Coronary artery (tissue), 2 donors: ENCODE measurements at regions not wholly inside any gene's neighbourhood (a gene's known extent, or its start where the extent isn't known, plus 50 kb on each side); places are given as distances from the start of the nearest gene placed in this dataset.
"Not testable (repeated sequence)": the region's sequence is repeated elsewhere in the genome, so short reads cannot be mapped to it uniquely, and the experiment has no call there.

Source experiments
- DNase-seq: peaks from one replicate; pipeline ENCODE4 v3.0.0-alpha.2; 2017; ENCODE audit warnings: low spot score
- H3K27ac ChIP-seq, 2 donors: fragments of 200-600 bp; sonication (generic); one replicate each; pipeline ENCODE4 v1.5.1; 2016 to 2019
- H3K4me3 ChIP-seq: fragments of 200-600 bp; sonication (generic); 2 replicates; pipeline ENCODE4 v1.5.1; 2016; ENCODE audit warnings: mild to moderate bottlenecking, moderate library complexity
- TF ChIP-seq, protein P1 (sequence below): fragments of 200-600 bp; sonication (generic); IDR thresholded peaks from one replicate; pipeline ENCODE4 v1.5.1; 2019; ENCODE audit warnings: antibody characterized with exemption

- Histone ChIP-seq H3K27ac (no peak overlapping the region), H3K4me3 (no peak overlapping the region)
- TF ChIP-seq, protein P1, sequence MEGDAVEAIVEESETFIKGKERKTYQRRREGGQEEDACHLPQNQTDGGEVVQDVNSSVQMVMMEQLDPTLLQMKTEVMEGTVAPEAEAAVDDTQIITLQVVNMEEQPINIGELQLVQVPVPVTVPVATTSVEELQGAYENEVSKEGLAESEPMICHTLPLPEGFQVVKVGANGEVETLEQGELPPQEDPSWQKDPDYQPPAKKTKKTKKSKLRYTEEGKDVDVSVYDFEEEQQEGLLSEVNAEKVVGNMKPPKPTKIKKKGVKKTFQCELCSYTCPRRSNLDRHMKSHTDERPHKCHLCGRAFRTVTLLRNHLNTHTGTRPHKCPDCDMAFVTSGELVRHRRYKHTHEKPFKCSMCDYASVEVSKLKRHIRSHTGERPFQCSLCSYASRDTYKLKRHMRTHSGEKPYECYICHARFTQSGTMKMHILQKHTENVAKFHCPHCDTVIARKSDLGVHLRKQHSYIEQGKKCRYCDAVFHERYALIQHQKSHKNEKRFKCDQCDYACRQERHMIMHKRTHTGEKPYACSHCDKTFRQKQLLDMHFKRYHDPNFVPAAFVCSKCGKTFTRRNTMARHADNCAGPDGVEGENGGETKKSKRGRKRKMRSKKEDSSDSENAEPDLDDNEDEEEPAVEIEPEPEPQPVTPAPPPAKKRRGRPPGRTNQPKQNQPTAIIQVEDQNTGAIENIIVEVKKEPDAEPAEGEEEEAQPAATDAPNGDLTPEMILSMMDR: no peak
- no peak for DNase-seq
Measured at GRCh38 chr7:68613897-68614296, 984.4 kb upstream of the AUTS2 start.

- H3K4me3 ChIP-seq: no peak overlapping the region
- H3K27ac ChIP-seq: no peak overlapping the region
- TF ChIP-seq, protein P1: no peak
- DNase-seq: no peak
Measured at GRCh38 chr7:68619526-68619925, 978.7 kb upstream of the AUTS2 start.

DNA sequence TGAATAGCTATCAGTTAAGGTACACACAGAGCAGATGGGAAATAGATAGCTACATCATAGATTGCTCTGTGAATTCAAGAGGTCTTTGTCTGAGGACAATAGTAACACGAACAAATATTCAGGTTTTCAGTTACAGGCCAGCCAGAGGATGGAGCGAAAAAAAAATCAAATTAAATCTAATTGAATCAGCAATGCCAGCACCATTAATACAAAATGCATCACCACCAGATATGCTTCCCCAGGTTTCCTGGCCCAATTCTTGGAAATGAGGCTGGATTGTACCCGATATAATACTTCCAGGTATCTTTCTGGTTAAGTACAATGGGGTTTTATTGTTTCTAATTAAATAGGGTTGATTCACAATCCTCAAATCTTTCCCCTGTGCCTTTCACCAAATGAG lies 975.8 kb upstream of the AUTS2 start:
- Histone ChIP-seq H3K27ac (no peak overlapping the region), H3K4me3 (no peak overlapping the region)
- TF ChIP-seq, protein P1: no peak
- no peak for DNase-seq

DNA sequence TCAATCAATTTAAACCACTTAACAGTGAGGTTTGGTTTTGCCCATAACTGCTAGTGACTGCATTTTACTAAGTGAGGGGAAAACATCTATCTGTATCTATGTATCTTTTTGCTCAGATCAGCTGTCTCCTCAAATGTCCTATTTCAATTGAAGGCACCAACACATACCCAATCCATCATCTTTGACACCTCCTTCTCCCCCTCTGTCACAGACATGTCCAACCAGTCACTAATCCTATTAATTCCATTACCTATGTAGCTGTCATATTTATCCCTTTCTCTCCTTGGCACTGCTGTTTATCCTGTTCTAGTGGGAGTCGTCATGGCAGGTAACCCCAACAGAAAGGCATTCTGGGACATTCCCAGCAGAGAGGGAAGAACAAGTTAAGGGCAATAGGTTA lies 975.2 kb upstream of the AUTS2 start:
- Histone ChIP-seq H3K4me3 (no peak overlapping the region), H3K27ac (no peak overlapping the region)
- TF ChIP-seq, protein P1: no peak
- no peak for DNase-seq

DNA sequence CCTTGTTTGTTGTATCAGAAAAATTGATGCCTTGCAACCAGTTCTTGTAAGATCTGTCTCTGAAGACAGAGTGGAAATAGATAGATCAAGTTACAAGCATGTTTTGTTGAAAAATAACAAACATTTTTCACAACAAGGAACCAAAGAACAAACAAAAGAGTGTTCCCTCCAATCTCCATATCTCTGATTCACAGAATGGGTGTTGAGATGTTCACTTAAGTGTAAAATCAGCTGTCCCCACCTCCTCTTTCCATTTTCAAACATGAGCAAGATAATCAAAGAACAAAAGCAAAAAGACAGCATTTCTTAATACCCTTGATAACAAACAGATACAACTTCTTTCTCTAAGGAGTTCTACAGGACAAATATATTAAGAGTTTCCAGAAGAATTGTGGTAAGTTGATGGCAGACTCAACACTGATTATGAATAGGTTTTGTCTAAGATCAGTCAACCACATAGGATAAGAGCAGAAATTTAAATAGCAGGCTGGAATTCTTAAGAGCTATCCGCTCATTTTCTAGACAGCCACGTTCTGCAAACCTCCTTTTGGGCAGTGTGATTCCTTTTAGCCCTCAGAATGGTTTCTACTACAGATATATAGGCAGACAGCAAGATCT lies 970.9 kb upstream of the AUTS2 start:
- DNase-seq: no peak
- H3K4me3 ChIP-seq: no peak overlapping the region
- TF ChIP-seq, protein P1: no peak

GRCh38 chr7:68630914-68631313 lies 967.4 kb upstream of the AUTS2 start:
- not testable (repeated sequence) for DNase-seq, H3K27ac ChIP-seq, H3K4me3 ChIP-seq

More for the DNA sequence above, 970.9 kb upstream of the AUTS2 start:
- H3K27ac ChIP-seq: no peak overlapping the region

DNA sequence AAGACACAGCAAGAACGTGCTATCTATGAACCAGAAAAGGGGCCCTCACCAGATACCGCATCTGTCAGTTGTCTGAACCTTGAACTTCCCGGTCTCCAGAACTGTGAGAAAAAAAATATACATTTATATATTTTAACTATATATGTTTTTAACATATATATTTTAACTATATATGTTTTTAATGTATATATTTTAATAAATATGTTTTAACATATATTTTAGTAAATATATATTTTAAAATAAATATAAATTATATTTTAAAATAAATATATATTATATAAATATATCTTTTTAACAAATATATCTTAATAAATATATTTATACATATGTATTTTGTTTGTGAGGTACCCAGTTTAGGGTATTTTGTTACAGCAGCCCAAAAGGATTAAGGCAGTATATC lies 958.2 kb upstream of the AUTS2 start:
- TF ChIP-seq, protein P1: no peak
- DNase-seq: no peak
- Histone ChIP-seq H3K27ac (no peak overlapping the region), H3K4me3 (no peak overlapping the region)
